ENCODE measurements at regions not wholly inside any gene's neighbourhood (a gene's known extent, or its start where the extent isn't known, plus 50 kb on each side); places are given as distances from the start of the nearest gene placed in this dataset.
"Not testable (repeated sequence)": the region's sequence is repeated elsewhere in the genome, so short reads cannot be mapped to it uniquely, and the experiment has no call there.

- no peak for DNase-seq
Measured at GRCh38 chr20:30484009-30484748, 773.3 kb upstream of the DEFB115 start.

GRCh38 chr20:30484749-30485070, 772.8 kb upstream of the DEFB115 start:
- DNase-seq, result no peak

DNA sequence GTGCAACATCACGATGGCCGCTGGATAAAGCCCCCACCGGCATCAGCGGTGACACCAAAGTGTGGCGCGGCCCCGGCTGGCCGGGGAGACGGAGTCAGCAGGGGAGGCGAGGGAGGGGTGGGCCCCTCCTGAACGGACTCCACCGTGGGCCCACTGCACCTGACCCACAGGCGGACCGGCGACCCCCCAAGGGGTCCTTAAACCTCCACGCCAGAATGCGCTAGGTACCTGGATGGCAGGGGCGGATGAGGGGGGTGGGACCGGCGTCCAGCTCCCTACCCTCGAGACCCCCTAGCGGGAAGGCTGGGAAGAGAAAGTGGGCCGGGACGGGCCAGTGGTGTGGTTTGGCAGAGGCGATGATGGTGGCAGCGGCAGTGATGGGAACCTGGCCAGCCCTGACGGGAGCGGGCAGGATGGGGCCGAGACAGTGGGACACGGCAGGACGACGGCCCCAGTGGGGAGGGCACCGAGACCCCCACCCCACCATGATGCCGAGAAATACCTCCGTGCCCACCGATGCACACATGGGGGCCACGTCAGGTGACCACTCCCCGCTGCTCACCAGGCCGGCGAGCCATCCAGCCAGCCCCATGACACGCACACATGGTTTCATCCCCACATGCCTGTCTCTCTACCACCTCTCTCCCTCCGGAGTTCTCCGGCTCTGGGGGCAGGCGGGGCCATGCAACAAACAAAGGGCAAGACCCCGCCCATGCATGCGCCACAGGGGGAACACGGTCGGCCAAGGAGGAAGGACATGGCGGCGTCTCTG, 771.9 kb upstream of the DEFB115 start:
- DNase-seq, result no peak

GRCh38 chr20:30486103-30486478, 771.4 kb upstream of the DEFB115 start:
- DNase-seq, result no peak

DNA sequence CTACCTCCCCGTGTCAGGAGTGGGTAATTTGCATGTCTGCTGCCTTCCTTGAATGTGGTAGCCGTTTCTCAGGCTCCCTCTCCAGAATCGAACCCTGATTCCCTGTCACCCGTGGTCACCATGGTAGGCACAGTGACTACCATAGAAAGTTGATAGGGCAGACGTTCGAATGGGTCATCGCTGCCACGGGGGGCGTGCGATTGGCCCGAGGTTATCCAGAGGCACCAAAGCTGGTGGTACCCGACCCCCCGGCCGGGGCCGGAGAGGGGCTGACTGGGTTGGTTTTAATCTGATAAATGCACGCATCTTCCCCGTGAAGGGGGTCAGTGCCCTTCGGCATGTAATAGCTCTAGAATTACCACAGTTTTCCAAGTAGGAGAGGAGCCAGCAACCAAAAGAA, 770.0 kb upstream of the DEFB115 start:
- not testable (repeated sequence) for DNase-seq

DNA sequence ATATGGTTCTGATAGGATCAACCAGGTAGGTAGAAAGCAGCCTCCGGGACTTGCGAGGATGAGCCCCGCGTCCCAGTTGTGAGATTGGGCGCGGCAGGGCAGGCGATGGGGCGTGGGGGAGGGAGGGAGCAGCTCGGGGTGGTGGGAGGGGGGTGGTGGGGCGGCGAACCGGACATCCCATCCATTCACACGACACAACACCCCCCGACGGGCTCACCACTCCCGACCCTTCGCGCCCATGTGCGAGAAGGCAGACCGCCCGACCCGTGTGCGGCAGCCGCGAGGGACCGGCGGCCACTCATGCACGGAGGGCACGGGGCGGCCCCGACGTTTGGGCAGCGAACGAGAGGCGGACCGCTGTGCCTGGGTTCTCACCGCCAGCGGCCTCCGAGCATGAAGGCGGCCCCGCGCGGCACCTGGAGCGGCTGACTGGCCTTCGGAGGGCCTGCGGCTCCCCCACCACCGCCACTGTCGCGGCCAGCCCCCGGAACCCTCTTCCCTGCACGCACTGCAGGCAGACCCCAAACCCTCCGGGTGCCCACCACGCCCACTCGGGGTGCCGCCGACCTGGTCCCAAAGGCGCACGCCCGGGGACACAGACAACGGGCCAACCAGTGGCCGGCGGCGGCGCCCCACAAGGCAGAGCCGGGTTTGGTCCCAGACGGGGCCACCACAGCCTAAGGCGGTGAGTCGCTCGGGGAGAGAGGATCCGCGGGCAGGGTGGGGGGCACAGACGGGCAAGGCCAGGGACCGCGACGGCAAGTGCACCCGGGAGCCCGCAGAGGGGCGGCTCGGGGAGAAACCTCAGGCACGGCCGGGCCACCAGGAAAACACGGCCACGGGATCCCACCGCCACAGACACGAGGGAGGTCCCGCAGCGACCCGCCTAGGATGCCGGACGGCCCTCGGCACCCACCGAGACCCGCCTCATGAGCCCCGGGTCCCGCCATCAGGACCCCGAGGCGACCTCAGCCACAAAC, 769.2 kb upstream of the DEFB115 start:
- DNase-seq, result no peak

GRCh38 chr20:30488941-30489613, 768.4 kb upstream of the DEFB115 start:
- DNase-seq, result no peak

- DNase-seq, result no peak
Measured at GRCh38 chr20:30489614-30490003, 767.9 kb upstream of the DEFB115 start.

DNA sequence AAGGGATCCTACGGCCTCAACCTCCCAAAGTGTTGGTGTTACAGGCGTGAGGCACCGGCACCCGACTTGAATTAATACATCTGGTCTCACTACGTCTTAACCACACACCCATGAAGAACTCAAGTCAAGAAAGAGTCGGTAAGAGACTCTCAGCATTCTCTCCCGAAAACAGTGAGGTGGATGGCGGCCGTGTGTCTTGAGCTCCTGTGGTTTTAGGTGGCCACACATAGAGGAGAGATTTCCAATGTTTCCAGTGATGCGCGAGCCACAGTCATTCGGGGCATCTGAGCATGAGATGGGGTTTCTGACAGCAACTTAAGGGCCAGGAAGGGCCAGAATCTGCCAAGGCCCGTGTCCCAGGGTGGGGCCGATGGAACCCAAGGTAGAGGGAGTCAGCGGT, 766.4 kb upstream of the DEFB115 start:
- DNase-seq, result no peak

- DNase-seq, result not testable (repeated sequence)
Measured at GRCh38 chr20:30496656-30497055, 760.8 kb upstream of the DEFB115 start.

- DNase-seq, result not testable (repeated sequence)
Measured at GRCh38 chr20:30497191-30497590, 760.3 kb upstream of the DEFB115 start.

GRCh38 chr20:30499123-30499522, 758.3 kb upstream of the DEFB115 start:
- no peak for DNase-seq

DNA sequence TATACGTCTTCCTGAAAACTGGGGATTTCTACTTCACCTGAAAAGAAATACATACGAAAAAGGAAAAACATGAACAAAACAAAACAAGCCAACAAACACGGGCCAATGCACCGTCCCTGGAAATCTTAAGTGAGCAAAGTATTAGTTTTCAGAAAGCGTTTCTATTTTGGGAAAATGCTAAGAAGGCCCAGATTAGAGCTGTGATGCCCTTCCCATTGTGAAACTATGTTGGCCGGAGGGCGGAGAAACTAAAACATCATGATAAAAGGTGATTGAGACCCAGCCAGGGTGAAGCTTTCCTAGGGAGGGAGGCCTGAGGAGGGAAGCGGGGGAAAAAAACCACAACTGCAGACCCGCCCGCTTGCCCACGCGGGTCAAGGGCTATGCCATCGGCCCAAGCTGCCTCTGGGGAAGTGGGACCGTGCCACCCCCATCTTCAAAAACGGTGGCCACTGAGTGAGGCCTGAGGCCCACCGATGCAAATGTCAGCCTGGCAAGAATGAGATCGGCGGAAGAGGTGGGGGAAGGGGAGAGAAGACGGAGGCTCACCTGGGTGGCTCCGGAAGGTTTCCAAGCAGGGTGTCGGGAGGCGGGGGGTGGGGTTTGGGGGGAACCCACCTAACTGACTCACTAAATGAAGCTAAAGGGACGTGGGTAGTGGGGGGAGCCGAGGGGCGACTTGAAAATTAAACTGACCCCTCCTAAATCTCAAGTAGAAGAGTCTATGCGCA, 757.6 kb upstream of the DEFB115 start:
- not testable (repeated sequence) for DNase-seq

- not testable (repeated sequence) for DNase-seq
Measured at GRCh38 chr20:30500447-30500820, 757.0 kb upstream of the DEFB115 start.

GRCh38 chr20:30500829-30501440, 756.5 kb upstream of the DEFB115 start:
- no peak for DNase-seq

- no peak for DNase-seq
Measured at GRCh38 chr20:30502670-30503069, 754.8 kb upstream of the DEFB115 start.

DNA sequence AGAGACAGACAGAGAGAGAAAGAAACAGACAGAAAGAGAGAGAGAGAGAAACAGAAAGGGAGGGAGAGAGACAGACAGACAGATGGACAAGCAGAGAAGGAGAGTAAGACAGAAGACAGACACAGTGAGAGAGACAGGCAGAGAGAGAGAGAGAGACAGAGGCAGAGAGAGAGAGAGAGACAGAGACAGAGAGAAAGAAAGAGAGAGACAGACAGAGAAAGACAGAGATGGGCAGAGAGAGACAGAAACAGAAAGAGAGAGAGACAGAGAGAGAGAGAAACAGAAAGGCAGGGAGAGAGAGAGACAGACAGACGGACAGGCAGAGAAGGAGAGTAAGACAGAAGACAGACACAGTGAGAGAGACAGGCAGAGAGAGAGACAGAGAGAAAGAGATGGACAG, 754.3 kb upstream of the DEFB115 start:
- not testable (repeated sequence) for DNase-seq

DNA sequence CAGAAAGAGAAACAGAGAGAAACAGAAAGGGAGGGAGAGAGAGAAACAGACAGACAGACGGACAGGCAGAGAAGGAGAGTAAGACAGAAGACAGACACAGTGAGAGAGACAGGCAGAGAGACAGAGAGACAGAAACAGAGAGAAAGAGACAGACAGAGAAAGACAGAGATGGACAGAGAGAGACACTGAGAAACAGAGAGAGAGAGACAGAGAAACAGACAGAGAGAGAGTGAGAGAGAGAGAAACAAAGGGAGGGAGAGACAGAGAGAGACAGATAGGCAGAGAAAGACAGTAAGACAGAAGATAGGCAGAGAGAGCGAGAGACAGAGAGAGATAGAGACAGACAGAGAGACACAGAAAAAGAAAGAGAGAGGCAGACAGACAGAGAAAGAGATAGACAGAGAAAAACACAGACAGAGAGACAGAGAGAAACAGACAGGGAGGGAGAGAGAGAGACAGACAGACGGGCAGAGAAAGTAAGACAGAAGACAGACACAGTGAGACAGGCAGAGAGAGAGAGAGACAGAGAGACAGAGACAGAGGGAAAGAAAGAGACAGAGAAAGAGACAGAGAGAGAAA, 753.4 kb upstream of the DEFB115 start:
- no peak for DNase-seq

DNA sequence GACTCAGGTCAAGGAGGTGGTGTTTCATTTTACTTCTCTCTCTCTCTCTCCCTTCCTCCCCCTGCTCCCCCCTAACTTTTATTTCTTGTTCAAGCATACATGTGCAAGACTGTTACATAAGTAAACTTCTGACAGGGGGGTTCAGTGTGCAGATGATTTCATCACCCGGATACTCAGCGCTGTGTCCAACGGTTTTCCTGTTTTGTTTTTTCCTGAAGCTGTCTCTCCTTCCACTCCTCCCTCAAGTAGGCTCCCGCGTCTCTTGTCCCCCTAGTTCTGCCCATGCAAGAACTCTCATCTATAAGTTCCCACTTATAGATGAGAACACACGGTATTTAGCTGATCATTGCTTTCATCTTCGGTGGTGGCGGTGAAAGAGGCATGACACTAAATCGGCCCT, 751.9 kb upstream of the DEFB115 start:
- DNase-seq, result no peak

DNA sequence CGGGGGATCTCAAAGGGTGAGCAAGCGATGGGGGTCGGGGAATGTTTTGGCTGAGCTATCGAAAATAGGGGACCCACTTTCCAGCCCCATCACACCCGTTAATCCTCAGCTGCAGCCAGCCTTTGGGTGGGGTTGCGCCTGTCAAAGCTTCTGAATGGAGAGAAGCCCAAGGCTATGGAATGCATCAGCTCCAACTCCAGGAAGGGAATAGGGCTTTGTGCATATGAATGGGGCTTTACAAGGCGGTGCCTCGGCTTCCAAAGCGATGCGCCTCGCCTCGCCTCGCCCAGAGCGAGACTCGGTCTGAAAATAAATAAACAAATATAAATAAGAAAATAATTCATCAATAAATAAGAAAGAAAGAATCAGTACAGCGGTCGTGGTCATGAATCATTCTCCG, 751.4 kb upstream of the DEFB115 start:
- DNase-seq, result no peak

GRCh38 chr20:30508382-30508781, 749.1 kb upstream of the DEFB115 start:
- not testable (repeated sequence) for DNase-seq
